ENCODE measurements at regions not wholly inside any gene's neighbourhood (a gene's known extent, or its start where the extent isn't known, plus 50 kb on each side); places are given as distances from the start of the nearest gene placed in this dataset.

- 30% methylated on average over 3 of the region's 7 CpGs for WGBS (ENCODE audit: insufficient coverage, low coverage, low lambda C conversion rate, missing lambda C conversion rate)
- Histone ChIP-seq H3K4me3 (no peak overlapping the region), H3K36me3 (no peaks in the 10 kb centered on the region), H3K9me3 (no peaks in the 10 kb centered on the region), H3K27me3 (no peaks in the 10 kb centered on the region), H3K4me1 (no peaks in the 10 kb centered on the region), H3K27ac (no peak overlapping the region)
- ATAC-seq (no peak), DNase-seq (no peak)
- TF ChIP-seq, protein P1, sequence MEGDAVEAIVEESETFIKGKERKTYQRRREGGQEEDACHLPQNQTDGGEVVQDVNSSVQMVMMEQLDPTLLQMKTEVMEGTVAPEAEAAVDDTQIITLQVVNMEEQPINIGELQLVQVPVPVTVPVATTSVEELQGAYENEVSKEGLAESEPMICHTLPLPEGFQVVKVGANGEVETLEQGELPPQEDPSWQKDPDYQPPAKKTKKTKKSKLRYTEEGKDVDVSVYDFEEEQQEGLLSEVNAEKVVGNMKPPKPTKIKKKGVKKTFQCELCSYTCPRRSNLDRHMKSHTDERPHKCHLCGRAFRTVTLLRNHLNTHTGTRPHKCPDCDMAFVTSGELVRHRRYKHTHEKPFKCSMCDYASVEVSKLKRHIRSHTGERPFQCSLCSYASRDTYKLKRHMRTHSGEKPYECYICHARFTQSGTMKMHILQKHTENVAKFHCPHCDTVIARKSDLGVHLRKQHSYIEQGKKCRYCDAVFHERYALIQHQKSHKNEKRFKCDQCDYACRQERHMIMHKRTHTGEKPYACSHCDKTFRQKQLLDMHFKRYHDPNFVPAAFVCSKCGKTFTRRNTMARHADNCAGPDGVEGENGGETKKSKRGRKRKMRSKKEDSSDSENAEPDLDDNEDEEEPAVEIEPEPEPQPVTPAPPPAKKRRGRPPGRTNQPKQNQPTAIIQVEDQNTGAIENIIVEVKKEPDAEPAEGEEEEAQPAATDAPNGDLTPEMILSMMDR (IDR thresholded peaks at IDR 0.05) = no peak
- no peak for TF ChIP-seq POLR2A (IDR thresholded peaks at IDR 0.05)
- intact Hi-C loops (cut with DNase I) = loop anchor here in 1 of 2 donors (10.0 kb wide), 1 partner anchor 153 kb away; no protein-coding TSS in a partner anchor
These were observed 622.6 kb downstream of the AACS start for GRCh38 chr12:125687820-125688219.

GRCh38 chr12:125688223-125688622 lies 623.0 kb downstream of the AACS start:
- intact Hi-C loops (cut with DNase I) = loop anchor here in 1 of 2 donors (10.0 kb wide), 1 partner anchor 153 kb away; no protein-coding TSS in a partner anchor
- Histone ChIP-seq H3K4me3 (no peak overlapping the region), H3K27me3 (no peaks in the 10 kb centered on the region), H3K4me1 (no peaks in the 10 kb centered on the region), H3K27ac (no peak overlapping the region), H3K36me3 (no peaks in the 10 kb centered on the region), H3K9me3 (no peaks in the 10 kb centered on the region)
- no peak for TF ChIP-seq POLR2A (IDR thresholded peaks at IDR 0.05)
- TF ChIP-seq, protein P1 (IDR thresholded peaks at IDR 0.05) = no peak
- 67% methylated on average over 1 of the region's 7 CpGs for WGBS (ENCODE audit: insufficient coverage, low coverage, low lambda C conversion rate, missing lambda C conversion rate)
- DNase-seq (no peak), ATAC-seq (no peak)

DNA sequence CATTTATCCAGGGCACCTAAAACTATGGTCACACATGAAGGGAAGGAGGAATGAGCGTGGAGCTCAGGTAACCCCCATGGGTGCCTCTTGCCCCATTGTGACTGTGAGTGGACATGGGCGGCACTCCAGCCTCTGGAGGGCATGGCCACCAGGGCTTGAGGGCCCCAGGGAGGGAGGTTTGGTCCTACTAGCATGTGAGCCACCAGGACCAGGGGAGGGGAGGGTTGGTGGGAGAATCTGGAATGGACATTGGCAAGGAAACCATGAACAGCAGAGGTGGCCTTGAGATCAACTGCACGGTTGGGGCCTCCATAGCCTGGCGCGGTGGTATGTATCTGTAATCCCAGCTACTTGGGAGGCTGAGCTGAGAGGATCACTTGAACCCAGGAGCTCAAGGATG lies 623.6 kb downstream of the AACS start:
- Histone ChIP-seq H3K27me3 (no peaks in the 10 kb centered on the region), H3K4me3 (no peak overlapping the region), H3K27ac (no peak overlapping the region), H3K36me3 (no peaks in the 10 kb centered on the region), H3K4me1 (no peaks in the 10 kb centered on the region), H3K9me3 (no peaks in the 10 kb centered on the region)
- intact Hi-C loops (cut with DNase I) = loop anchor here in 1 of 2 donors (10.0 kb wide), 1 partner anchor 154 kb away; no protein-coding TSS in a partner anchor
- ATAC-seq (no peak), DNase-seq (no peak)
- TF ChIP-seq POLR2A (IDR thresholded peaks at IDR 0.05) = no peak
- TF ChIP-seq, protein P1 (IDR thresholded peaks at IDR 0.05) = no peak
- WGBS (ENCODE audit: insufficient coverage, low coverage, low lambda C conversion rate, missing lambda C conversion rate) = 65% methylated on average over 4 of the region's 5 CpGs

DNA sequence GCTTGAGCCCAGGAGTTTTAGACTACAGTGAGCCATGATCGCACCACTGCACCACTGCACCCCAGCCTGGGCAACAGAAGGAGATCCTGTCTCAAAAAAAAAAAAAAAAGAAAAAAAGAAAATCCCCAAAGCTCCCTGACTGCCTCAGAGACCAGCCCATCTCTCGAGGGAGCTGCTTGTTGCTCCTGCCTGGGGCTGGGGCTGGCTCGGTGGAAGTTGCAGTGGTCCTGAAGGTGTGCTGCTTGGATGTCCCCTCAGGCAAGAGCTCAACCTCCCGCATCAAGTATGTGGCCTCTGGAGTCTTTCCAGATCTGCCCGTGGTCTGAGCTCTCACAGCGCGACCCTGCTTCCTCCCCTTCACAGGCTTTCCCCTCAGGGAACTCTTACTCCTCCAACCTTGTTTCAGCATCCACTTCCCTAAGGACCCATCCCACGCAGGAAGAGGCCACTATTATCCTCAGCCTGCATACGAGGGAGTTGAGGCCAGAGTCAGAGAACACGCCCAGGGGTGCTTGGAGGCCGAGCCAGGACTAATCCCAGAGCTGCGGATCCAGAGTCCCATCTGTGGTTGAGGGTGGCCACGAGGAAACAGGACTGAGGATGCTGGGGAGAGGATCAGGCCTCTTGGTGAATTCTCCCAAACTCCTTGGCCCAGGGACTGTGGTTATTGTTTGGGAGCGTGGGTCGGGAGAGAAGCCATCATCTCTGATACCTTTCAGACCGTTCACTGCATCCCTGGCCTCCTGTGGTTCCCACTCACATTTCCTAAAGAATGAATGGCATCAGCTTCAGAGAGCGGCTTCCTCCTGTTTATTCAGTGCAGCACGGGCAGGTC lies 624.6 kb downstream of the AACS start:
- Histone ChIP-seq H3K27ac (no peak overlapping the region), H3K4me3 (no peak overlapping the region), H3K4me1 (no peaks in the 10 kb centered on the region), H3K36me3 (no peaks in the 10 kb centered on the region), H3K9me3 (no peaks in the 10 kb centered on the region), H3K27me3 (no peaks in the 10 kb centered on the region)
- WGBS (ENCODE audit: insufficient coverage, low coverage, low lambda C conversion rate, missing lambda C conversion rate) = 41% methylated on average over 15 of the region's 18 CpGs
- TF ChIP-seq, protein P1 (IDR thresholded peaks at IDR 0.05) = no peak
- TF ChIP-seq POLR2A (IDR thresholded peaks at IDR 0.05) = no peak
- ATAC-seq (no peak), DNase-seq (no peak)
- intact Hi-C loops (cut with DNase I) = loop anchor here in 1 of 2 donors (10.0 kb wide), 1 partner anchor 155 kb away; no protein-coding TSS in a partner anchor
